ENCODE measurements at regions not wholly inside any gene's neighbourhood (a gene's known extent, or its start where the extent isn't known, plus 50 kb on each side); places are given as distances from the start of the nearest gene placed in this dataset.

GRCh38 chr13:40272776-40273139 is 393.7 kb downstream of the FOXO1 start:
- no peak for DNase-seq

- DNase-seq: no peak
These were observed 393.0 kb downstream of the FOXO1 start for GRCh38 chr13:40273253-40274025.

- DNase-seq: no peak
These were observed 392.3 kb downstream of the FOXO1 start for GRCh38 chr13:40274103-40274502.

- DNase-seq: no peak
These were observed 391.3 kb downstream of the FOXO1 start for GRCh38 chr13:40275155-40275554.

GRCh38 chr13:40275636-40276035 is 390.8 kb downstream of the FOXO1 start:
- DNase-seq: no peak

GRCh38 chr13:40283666-40284065 is 382.8 kb downstream of the FOXO1 start:
- no peak for DNase-seq

GRCh38 chr13:40285634-40286033 is 380.8 kb downstream of the FOXO1 start:
- DNase-seq: no peak

GRCh38 chr13:40287428-40287827 is 379.0 kb downstream of the FOXO1 start:
- DNase-seq: no peak

- no peak for DNase-seq
These were observed 378.2 kb downstream of the FOXO1 start for GRCh38 chr13:40288259-40288658.

GRCh38 chr13:40290758-40291157 is 375.7 kb downstream of the FOXO1 start:
- DNase-seq: no peak

- no peak for DNase-seq
These were observed 374.3 kb downstream of the FOXO1 start for GRCh38 chr13:40292108-40292507.

- no peak for DNase-seq
These were observed 373.9 kb downstream of the FOXO1 start for GRCh38 chr13:40292536-40292935.

- DNase-seq: no peak
These were observed 364.1 kb downstream of the FOXO1 start for GRCh38 chr13:40302351-40302750.

GRCh38 chr13:40304391-40304790 is 362.1 kb downstream of the FOXO1 start:
- DNase-seq: no peak

GRCh38 chr13:40306817-40307216 is 359.6 kb downstream of the FOXO1 start:
- DNase-seq: no peak

GRCh38 chr13:40309881-40310280 is 356.6 kb downstream of the FOXO1 start:
- no peak for DNase-seq

- DNase-seq: peak; percentile 38
These were observed 354.9 kb downstream of the FOXO1 start for GRCh38 chr13:40311356-40312101.

- DNase-seq: no peak
These were observed 352.9 kb downstream of the FOXO1 start for GRCh38 chr13:40313269-40314200.

- no peak for DNase-seq
These were observed 350.9 kb downstream of the FOXO1 start for GRCh38 chr13:40315416-40316064.

GRCh38 chr13:40316301-40316700 is 350.1 kb downstream of the FOXO1 start:
- DNase-seq: no peak

- no peak for DNase-seq
These were observed 348.5 kb downstream of the FOXO1 start for GRCh38 chr13:40317980-40318327.

GRCh38 chr13:40318366-40318765 is 348.1 kb downstream of the FOXO1 start:
- DNase-seq: peak; percentile 72

Measured in DMS79 treated with DMSO at 0.1 percent for 48 hours (cell line).